Non-pigmented ciliary epithelial cell (primary cell): ENCODE measurements at regions not wholly inside any gene's neighbourhood (a gene's known extent, or its start where the extent isn't known, plus 50 kb on each side); places are given as distances from the start of the nearest gene placed in this dataset.

ENCODE experiments used
- DNase-seq: peaks from one replicate; pipeline ENCODE4 v3.0.0-alpha.2; 2010; ENCODE audit warnings: low read depth

DNA sequence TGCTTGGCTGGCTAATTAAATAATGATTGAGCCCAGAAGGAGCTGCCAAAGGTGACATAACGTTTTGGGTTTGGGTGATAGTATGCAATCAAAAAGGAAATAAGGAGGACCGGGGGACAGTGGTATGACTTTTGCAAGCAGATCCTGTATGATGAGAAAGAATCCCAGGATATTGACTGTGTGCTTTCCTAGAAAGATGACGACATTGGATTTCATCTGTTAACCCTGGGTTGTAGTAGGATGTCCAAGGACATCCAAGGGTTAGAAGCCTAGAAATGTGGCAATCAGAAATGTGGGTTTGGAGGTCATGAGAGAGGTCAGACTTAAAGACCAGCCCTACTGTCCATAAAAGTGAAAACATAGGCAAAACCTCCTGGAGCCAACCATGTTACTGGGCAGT, 50.3 kb upstream of the HMHB1 start:
- DNase-seq, result no peak

DNA sequence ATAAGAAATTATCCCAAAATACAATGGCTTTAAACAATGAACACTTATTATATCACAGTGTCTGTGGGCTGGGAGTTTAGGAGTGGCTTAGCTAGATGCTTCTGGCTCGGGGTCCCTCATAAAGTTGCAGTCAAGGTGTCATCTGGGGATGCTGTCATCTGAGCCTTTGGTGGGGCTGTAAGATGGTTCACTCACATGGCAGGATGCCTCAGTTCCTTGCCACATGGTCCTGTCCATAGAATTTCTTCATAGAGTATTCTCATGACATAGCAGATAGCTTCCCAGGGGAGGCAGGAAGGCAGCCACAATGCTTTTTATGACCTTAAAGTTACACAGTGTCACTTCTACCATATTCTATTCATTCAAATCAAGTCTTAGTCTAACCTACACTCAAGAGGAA, 51.2 kb upstream of the HMHB1 start:
- DNase-seq, result no peak

DNA sequence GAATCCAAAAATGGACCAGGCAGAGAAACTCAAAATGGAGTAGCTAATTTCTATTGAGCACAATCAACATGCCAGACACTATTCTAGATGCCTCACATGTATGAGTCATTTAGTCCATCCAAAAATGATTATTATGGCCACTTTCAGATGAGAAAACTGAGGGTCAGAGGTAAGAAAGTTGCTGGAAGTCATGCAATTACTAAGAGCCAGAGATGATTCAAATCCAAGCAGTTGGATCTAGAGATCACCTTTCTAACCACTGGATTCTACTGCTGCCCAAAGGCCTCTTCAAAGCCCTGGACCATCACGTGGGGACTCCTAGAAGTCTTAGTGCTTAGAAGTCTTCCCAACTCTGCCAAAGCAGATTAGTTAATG, 51.8 kb upstream of the HMHB1 start:
- no peak for DNase-seq

DNA sequence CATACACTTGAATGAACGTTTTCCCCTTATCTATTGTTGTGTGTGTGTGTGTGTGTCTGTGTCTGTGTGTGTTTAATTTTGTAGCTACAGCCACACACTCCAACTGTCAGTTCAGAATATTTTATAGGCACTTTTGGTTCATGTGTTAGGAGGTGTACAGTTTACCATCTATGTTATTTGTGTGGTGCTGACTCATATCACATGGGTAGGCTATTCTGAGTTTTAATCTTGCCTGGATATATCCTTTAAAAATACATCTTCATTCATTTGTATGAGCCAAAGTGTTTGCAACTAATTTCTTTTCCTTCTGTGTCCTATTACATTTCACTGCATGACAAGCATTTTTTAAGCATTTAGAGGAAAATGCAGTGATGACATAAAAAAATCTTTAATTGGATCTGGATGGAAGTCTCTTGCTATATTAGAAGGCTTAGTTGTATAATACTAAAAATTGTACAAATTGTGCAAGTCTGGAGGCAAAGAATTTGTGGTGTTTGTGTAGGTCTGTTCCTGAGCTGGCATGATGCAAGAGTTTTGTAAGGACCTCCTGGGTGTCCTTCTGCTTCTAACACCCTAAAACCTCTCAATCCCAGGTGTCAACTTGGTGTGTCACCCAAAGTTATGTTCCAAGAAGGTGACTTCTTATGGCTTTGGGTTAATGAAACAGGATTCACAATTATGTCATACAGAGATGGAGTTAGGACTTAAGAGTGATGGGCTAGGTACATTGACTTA, 52.4 kb upstream of the HMHB1 start:
- DNase-seq, result no peak

DNA sequence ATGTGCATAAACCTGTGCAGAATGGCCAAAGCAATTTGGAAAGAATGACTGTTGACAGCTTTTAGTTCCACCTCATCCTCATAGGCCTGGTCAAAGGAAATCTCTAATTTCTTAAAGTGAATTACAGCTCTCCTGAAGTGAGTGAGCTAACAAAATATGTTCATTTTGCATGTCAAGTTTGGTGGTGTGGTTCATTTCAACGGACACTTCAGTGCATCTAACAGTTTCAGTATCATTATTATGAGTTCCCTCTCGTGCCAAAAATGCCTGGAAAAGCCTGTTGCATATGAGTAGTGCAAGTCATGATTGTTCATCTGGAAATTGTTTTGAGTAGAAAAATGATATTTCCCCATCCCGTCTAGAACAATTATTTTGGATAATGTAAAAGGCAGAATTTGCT, 53.2 kb upstream of the HMHB1 start:
- no peak for DNase-seq

DNA sequence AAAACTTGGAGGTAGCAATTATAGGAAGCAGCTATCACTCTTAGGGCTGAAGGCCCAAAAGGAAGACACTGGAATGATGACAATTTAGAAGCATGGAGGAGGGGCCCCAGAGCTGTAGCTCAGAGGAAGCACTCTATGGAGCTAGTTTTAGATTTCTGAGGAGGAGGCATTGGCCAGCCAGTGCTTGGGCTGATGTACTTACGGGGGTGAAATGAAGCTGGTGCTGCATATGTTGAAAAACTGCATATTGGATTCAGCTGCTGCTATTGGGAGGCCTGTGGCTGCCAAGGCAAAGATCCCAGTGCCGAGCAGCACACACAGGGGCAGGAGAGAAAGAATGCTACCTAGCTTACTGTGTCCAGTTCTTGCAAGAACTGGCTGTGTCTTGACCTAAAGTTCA, 53.9 kb upstream of the HMHB1 start:
- no peak for DNase-seq

DNA sequence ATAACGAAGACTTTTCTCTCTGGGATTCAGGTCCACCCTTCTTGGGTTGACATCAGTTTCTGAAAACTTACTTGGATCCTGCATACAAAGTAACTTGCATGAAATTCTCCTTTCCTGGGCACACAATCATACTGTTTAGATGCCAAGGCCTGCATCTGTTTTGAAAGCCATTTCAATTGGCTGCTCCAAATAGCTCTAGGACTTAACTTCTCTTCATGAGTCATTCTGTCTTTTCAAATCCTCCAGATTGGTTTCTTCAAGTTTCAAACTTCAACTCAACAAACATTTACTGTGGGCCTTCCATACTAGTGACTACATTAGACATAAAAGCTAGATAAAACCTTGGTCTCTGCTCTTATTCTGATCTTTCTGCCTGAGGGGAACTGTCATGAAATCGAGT, 54.8 kb upstream of the HMHB1 start:
- DNase-seq, result no peak

DNA sequence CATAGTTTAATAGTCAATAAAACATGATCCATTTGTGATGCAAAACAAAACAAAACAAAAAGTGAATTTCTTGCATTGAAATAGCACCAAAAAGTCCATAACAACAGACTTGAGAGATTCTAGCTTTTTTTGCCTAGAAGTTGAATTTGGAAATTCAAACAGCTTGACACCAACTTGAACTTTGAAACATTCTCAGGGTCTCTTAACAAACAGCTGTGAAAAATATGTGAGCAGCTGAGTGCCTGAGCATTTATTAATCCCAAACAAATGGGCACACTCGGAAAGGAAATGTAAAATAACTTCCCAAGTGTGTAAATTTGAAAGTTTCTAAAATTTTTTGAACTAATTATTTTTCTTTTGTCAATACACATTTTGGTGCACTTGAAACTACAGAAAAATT, 56.0 kb upstream of the HMHB1 start:
- DNase-seq, result no peak

DNA sequence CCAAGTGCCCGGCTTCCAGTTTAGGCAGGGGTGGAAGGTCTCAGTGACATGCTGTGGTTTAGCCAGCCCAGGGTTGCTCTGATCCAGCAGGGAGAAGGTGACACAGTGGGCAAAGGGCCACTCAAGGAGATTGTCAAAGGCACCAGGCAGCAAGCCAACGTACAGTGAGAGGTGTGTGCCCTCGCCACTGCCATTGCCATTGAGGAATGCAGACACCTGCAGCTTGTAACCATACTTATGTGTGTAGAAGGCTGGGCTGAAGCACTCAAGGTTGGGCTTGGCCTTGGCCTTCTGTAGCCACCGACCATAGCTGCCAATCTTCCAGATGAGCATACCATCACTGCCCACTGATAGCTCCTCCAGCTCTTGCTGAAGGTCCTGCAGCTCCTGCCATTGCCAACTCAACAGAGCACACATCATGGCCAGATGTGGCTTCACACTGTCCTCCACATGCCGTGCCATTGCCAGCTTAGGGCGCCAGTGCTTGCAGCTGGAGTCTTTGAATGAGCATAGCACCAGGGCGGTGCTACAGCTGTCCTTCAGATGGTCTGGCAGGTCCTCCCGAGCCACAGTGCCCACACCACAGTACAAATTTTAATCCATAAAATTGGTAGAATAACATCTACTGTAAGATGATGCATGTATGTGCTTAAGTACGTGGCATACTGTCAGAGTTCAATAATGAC, 59.7 kb upstream of the HMHB1 start:
- DNase-seq, result no peak

DNA sequence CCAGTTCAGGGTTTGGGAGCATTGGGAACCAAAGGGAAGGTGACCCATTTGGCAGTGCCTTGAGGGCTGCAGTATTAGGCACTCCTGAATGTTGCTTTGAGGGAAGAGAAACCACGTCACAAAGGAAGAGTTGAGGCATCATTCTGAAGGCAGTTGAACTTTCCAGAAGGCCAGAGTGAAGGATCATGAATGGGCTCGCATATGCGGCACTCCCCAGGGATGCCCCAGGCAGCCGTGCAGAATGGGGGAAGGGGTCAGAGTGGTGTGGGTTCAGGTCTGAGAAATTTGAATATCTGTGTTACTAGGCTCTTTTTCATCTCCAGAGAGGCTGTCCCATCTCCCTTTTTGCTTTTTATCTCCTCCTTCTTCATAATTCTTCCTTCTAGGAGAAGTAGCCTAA, 60.6 kb upstream of the HMHB1 start:
- no peak for DNase-seq

DNA sequence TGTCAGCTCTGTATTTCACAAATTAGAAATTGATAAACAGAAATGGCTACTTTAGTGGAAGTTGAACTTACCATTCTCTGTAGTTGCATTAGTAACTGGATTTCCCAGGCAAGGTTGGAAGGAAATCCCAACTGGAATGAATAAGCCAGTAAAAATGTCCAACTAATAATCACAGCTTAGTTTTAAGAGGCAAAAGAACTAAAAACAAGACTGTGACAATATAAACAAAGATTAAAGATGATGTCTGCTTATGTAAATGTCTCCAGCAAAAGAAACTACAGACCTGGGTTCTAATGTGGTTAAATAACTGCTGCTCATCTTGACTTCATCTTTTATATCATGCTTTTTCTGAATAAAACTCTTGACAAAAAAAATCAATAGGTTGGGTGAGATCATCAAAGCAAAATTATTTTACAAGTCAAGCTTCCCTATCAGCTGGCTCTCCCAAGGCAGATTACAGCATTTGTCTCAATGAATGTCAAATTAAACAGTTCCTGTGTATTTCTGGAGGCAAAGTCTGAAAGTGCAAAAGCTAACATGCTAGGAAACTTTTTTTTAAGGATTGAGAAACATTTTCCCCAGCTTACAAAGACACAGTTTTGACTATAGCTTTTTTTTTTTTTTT, 62.3 kb upstream of the HMHB1 start:
- DNase-seq, result no peak

DNA sequence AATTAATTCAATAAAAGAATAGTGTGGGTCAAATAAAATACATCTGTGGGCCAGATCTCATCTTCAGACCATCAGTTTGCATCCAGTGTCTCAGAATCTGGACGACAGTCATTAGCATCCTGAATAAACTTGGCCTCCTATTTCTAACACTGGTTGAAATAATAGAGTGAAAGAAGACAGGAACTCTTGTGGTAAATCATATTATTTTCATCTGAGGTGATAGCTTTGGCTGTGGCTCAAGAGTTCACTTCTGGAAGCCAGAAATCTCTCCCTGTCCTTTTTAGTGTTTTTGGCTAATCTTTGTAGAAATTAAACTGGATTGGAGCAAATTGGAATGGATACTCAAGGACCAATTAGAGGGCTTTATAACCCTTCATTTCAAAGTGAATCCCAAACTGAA, 63.4 kb upstream of the HMHB1 start:
- no peak for DNase-seq

DNA sequence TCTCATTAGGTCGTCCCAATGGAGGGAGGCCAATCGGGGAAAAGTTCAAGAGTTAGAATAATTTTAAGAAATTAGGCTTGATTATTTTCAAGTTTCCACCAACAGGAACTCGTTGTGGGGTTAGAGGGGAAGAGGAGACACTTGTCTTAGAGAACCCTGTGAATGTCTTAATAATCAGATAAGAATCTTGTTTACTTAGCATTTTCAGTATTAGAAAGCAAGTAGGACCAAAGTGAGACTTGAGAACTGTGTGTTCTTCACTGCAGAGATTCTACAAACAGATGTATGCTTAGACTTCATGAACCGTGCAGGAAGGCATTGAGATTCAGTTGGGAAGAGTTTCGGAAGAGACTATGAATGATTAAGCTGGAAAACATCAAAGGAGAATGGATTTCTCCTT, 69.0 kb upstream of the HMHB1 start:
- no peak for DNase-seq

DNA sequence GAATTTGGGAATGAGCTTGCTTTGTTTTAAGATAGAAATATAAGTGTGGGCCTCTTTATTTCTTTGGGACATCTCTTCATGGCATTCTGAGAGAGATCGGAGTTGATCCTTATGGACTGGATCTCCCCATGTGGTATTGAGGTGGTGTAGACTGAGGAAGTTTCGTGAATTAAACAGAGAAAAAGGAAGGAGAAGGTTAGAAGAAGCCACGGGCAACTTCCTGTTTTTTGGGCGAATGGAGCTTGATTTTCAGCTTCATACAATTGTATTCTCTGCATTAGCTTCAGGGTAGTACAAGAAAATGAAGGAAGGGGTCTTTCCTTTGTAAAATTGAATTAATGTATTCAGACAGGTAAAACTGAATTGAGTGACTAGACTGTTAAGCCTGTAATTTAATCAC, 70.5 kb upstream of the HMHB1 start:
- DNase-seq, result no peak

DNA sequence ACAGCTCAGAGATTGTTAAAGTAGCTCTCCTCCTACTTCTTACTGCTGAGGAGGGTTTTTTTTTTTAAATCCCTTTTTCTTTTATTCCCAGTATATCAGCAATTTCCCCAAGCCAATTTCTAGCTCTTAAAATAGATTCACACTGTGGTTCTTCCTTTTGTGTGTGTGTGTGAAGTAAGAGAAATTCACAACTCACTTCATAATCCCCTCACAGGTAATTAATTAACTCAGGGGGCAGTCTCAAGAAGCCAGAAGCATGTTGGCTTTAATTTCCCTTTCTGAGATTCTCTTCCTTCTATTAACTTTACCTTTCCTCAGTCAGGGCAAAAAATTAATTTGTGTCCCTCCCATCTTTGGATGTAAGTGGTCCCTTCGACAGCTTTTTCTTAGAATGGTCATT, 71.0 kb upstream of the HMHB1 start:
- DNase-seq, result no peak

DNA sequence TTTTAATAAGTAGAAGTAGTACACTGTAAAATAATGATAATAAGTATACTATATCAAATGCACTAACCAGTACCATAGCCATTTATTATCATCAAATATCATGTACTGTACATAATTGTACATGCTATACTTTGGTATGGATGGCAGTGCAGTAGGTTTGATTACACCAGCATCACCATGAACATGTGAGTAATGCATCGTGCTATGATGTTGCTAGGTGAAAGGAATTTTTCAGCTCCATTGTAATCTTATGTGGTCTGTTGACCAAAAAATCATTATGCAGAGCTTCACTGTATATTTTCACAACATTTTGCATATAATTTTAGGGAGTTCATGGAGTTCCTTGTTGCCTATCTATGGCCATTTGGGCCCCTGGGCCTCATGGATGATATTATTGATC, 72.2 kb upstream of the HMHB1 start:
- no peak for DNase-seq

DNA sequence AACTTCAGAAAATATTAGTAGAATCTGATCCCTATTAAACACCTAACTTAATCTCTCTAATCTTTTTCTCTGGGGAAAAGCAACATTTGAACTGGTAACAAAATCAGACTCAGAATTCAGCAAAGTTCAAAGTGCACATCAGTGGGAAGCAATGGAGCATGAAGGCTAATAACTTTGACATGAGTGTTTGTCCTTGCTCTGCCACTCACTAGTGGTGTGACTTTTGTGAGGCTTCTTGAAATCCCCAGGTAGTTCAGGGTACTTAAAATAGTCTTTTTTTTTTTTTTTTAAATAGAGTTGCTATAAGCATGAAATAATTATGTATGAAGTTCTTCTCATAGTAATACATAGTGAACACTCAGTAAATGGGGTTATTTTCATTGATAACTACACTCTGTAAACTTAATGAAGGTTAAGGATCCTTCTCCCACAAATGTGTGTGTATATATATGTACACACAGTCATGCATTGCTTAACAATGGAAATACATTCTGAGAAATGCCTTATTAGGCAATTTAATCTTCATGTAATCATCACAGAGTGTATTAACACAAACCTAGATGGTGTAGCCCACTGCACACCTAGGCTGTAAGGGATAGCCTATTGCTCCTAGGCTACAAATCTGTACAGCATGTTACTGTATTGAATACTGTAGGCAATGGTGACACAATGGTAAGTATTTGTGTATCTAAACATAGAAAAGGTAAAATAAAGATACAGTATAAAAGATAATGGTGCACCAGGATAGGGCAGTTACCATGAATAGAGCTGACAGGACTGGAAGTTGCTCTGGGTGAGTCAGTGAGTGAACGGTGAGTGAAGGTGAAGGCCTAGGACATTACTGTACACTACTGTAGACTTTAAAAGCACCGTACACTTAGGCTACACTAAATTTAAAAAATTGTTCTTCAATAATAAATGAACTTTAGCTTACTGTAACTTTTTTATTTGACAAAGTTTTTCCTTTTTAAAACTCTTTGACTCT, 73.3 kb upstream of the HMHB1 start:
- DNase-seq, result no peak

DNA sequence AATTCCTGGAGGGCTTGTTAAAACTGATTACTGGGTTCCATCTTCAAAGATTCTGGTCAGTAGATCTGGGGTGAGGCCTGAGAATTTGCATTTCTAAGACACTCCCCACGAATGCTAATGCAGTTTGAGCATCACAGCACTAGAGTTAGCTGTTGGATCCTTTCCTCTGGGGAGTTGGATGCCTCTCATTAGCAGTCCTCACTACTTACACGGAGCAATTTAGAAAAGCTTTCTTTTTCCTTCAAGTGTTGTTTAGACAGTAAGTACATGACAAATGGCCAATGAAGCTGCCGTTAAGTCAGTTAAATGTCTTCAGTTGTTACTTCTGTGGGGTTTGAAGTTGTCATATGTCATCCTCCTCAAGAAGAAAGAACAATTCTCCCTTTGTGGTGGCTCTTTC, 74.9 kb upstream of the HMHB1 start:
- DNase-seq, result no peak

DNA sequence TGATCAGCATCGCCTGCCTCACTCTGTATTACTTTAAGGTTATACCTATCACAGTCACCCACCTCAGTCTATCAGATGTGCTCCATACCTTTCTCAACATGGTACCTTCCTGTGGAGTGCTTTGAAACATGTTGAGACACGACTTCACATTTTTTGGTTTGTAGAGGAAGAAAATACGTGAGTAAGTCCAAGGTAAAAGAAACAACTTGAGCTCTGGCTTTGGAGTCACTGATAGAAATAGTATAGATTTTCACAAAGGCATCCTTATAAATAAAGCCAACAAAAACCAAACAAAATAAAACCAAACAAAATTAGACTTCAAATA, 77.5 kb upstream of the HMHB1 start:
- no peak for DNase-seq

DNA sequence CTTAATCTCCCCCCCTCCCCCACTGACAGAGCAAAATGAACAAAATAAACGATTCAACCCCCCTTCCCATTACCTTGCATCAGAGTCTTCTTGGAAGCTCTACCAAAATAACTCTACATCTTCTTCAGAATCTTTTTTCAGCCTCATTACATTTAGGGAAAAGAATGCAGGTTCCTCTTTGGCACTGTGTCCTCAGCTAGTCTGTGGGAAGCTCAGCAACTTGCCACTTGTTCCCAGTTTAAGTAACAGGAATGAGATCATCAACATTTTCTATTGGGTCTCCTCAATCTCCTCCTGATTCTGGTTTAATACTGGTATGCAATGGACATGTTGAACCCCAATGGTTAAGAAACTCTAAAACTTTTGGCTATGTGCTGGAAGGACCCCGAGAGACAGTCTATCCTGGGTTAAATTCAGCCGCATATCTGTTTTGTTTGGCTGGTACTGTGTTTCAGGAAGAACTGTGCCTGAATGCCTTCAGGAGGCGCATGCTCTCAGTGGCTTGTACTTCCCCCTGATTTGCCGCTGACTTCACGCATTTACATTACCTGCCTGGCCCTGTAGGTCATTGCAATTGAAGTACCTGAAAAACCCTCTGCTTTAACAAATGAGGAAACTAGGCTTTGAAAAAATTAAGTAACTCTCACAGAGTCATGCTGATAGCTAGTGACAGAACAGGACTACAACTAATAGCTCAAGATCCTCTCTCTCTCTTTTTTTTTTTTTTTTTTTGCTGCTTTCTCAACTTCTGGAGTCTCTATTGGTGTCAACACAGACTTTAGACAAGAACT, 78.1 kb upstream of the HMHB1 start:
- DNase-seq, result no peak

DNA sequence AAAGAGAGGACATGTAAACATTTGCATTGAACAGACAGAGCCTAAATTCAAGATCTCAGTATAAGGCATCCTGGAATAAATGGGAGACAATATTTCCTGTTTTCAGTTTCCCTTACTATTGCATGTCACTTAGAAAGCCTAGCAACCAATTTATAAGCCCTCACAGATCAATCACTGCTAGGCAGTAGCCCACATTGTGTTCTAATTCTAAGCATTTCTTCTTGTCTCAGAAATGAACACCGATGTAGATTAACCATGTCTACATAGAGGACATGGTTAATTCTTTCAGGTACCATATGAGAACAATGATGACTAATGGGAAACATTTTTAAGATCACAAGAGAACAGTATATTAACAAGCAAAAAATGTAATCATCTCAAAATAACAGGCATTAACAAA, 79.6 kb upstream of the HMHB1 start:
- no peak for DNase-seq
